Osteoblast (primary cell): ENCODE measurements at regions not wholly inside any gene's neighbourhood (a gene's known extent, or its start where the extent isn't known, plus 50 kb on each side); places are given as distances from the start of the nearest gene placed in this dataset.

Experiments
- DNase-seq: peaks from one replicate; pipeline ENCODE4 v3.0.0; 2011; ENCODE audit warnings: low spot score, mixed read lengths; ENCODE audit not compliant: insufficient read length; ENCODE audit errors: missing footprints
- H2AFZ ChIP-seq: 2 replicates; pipeline ENCODE4 v1.6.0; 2011; ENCODE audit warnings: mild to moderate bottlenecking, low read length
- H3K27ac ChIP-seq: 2 replicates; pipeline ENCODE4 v1.5.1; 2011; ENCODE audit warnings: mild to moderate bottlenecking, low read depth, low read length, moderate library complexity
- H3K27me3 ChIP-seq: 2 replicates; pipeline ENCODE4 v1.6.0; 2012; ENCODE audit warnings: mild to moderate bottlenecking, control low read depth, inconsistent platforms, low read length, moderate library complexity; ENCODE audit not compliant: insufficient read depth
- H3K36me3 ChIP-seq: 2 replicates; pipeline ENCODE4 v1.5.1; 2011; ENCODE audit warnings: mild to moderate bottlenecking, low read length, control low read depth, moderate library complexity; ENCODE audit not compliant: insufficient read depth
- H3K4me1 ChIP-seq: 2 replicates; pipeline ENCODE4 v1.5.1; 2011; ENCODE audit warnings: mild to moderate bottlenecking, low read length, control low read depth, moderate library complexity; ENCODE audit not compliant: insufficient read depth
- H3K4me2 ChIP-seq: 2 replicates; pipeline ENCODE4 v1.6.0; 2011; ENCODE audit warnings: mild to moderate bottlenecking, low read length; ENCODE audit not compliant: insufficient read depth
- H3K4me3 ChIP-seq: fragments of 200-600 bp; sonication (generic); 3 replicates; pipeline ENCODE4 v1.5.1; 2012; ENCODE audit warnings: mild to moderate bottlenecking, low read length, inconsistent platforms; ENCODE audit not compliant: insufficient read depth
- H3K79me2 ChIP-seq: 2 replicates; pipeline ENCODE4 v1.6.0; 2012; ENCODE audit warnings: mild to moderate bottlenecking, low read length, control low read depth, inconsistent platforms; ENCODE audit not compliant: insufficient read depth
- H3K9me3 ChIP-seq: 2 replicates; pipeline ENCODE4 v1.5.1; 2011; ENCODE audit warnings: low read depth, low read length, control low read depth
- H4K20me1 ChIP-seq: 2 replicates; pipeline ENCODE4 v1.6.0; 2012; ENCODE audit warnings: mild to moderate bottlenecking, low read length, control low read depth; ENCODE audit not compliant: insufficient read depth
- TF ChIP-seq, protein P1 (sequence below): IDR thresholded peaks from 2 replicates; pipeline ENCODE4 v1.5.1; 2011; ENCODE audit warnings: mild to moderate bottlenecking, low read depth, low read length, moderate library complexity; ENCODE audit errors: extremely low read depth

DNA sequence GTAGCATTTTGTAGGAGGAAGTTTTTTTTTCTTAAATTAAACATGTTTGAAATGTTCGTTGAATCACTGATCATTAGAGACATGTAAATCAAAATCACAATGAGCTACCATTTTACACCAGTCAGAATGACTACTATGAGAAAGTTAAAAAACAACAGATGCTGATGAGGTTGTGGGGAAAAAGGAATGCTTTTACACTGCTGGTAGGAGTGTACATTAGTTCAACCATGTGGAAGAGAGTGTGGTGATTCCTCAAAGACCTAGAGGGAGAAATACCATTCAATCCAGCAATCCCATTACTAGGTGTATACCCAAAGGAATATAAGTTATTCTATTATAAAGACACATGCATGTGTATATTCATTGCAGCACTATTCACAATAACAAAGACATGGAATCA is 122.0 kb upstream of the ARGLU1 start:
- TF ChIP-seq, protein P1, sequence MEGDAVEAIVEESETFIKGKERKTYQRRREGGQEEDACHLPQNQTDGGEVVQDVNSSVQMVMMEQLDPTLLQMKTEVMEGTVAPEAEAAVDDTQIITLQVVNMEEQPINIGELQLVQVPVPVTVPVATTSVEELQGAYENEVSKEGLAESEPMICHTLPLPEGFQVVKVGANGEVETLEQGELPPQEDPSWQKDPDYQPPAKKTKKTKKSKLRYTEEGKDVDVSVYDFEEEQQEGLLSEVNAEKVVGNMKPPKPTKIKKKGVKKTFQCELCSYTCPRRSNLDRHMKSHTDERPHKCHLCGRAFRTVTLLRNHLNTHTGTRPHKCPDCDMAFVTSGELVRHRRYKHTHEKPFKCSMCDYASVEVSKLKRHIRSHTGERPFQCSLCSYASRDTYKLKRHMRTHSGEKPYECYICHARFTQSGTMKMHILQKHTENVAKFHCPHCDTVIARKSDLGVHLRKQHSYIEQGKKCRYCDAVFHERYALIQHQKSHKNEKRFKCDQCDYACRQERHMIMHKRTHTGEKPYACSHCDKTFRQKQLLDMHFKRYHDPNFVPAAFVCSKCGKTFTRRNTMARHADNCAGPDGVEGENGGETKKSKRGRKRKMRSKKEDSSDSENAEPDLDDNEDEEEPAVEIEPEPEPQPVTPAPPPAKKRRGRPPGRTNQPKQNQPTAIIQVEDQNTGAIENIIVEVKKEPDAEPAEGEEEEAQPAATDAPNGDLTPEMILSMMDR = no peak
- Histone ChIP-seq H3K79me2 (no peaks in the 10 kb centered on the region), H3K27ac (no peak overlapping the region), H4K20me1 (no peaks in the 10 kb centered on the region), H3K36me3 (no peaks in the 10 kb centered on the region), H3K9me3 (no peaks in the 10 kb centered on the region), H3K27me3 (no peaks in the 10 kb centered on the region), H3K4me1 (no peaks in the 10 kb centered on the region), H3K4me3 (no peak overlapping the region), H3K4me2 (no peak overlapping the region), H2AFZ (no peak overlapping the region)
- no peak for DNase-seq

GRCh38 chr13:106688940-106689339 is 121.0 kb upstream of the ARGLU1 start:
- DNase-seq = no peak
- TF ChIP-seq, protein P1 = no peak
- H3K27ac ChIP-seq = no peak overlapping the region

DNA sequence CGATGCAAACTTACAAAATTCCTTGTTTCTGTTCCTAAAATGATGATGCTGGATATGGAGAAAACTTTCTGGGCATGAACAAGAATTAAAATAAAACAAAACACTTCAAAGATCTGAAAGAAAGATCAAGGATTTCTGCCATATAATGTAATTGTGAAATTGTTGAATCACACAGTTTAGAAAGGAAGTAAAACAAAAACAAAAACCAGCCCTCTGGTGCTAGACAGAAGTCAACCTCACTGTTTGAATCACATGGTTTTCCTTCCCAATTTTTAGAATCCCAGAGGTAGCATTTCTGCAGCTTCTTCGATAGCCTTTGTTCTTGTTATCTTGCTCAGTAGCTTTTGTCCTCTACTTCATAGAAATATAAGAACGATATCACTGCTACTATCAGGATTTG is 118.2 kb upstream of the ARGLU1 start:
- no peaks in the 10 kb centered on the region for H3K79me2 ChIP-seq
- DNase-seq = no peak
- H3K4me2 ChIP-seq = no peak overlapping the region
- no peaks in the 10 kb centered on the region for H3K4me1 ChIP-seq
- H4K20me1 ChIP-seq = no peaks in the 10 kb centered on the region
- H3K4me3 ChIP-seq = no peak overlapping the region
- TF ChIP-seq, protein P1 = no peak
- H3K27ac ChIP-seq = no peak overlapping the region
- no peaks in the 10 kb centered on the region for H3K9me3 ChIP-seq
- no peaks in the 10 kb centered on the region for H3K36me3 ChIP-seq
- no peak overlapping the region for H2AFZ ChIP-seq
- H3K27me3 ChIP-seq = no peaks in the 10 kb centered on the region

More at GRCh38 chr13:106688940-106689339, 121.0 kb upstream of the ARGLU1 start:
- Histone ChIP-seq H3K36me3 (no peaks in the 10 kb centered on the region), H3K27me3 (no peaks in the 10 kb centered on the region), H2AFZ (no peak overlapping the region), H3K4me3 (no peak overlapping the region), H4K20me1 (no peaks in the 10 kb centered on the region), H3K4me1 (no peaks in the 10 kb centered on the region), H3K79me2 (no peaks in the 10 kb centered on the region), H3K4me2 (no peak overlapping the region), H3K9me3 (no peaks in the 10 kb centered on the region)

GRCh38 chr13:106685143-106685542 is 117.2 kb upstream of the ARGLU1 start:
- Histone ChIP-seq H2AFZ (no peak overlapping the region), H3K36me3 (no peaks in the 10 kb centered on the region), H3K4me2 (no peak overlapping the region), H4K20me1 (no peaks in the 10 kb centered on the region), H3K4me3 (no peak overlapping the region), H3K27ac (no peak overlapping the region), H3K27me3 (no peaks in the 10 kb centered on the region), H3K79me2 (no peaks in the 10 kb centered on the region), H3K9me3 (no peaks in the 10 kb centered on the region), H3K4me1 (no peaks in the 10 kb centered on the region)
- TF ChIP-seq, protein P1 = no peak
- DNase-seq = no peak
